Gastrocnemius medialis (tissue), 4 donors: ENCODE measurements at regions not wholly inside any gene's neighbourhood (a gene's known extent, or its start where the extent isn't known, plus 50 kb on each side); places are given as distances from the start of the nearest gene placed in this dataset.

ENCODE experiments used
- ATAC-seq, 2 donors: fragments of 150-250 bp; one replicate each; pipeline ENCODE4 v1.9.1; 2016
- DNase-seq, 2 donors: peaks; one replicate each; pipeline ENCODE4 v3.0.0-alpha.2; 2019
- H3K27ac ChIP-seq, 4 donors: fragments of 200-600 bp; sonication (generic); 1 replicate in 1 of 4; 2 replicates in 3 of 4; pipeline ENCODE4 v1.5.1; 2016 to 2018; ENCODE audit warnings: mild to moderate bottlenecking in 2 of 4, moderate library complexity in 1 of 4
- H3K27me3 ChIP-seq, 3 donors: fragments of 200-600 bp; sonication (generic) in 2 of 3; 1 replicate in 1 of 3; 2 replicates in 2 of 3; pipeline versions ENCODE4 v1.5.1 to v1.6.0; 2016 to 2019; ENCODE audit warnings: mild to moderate bottlenecking in 1 of 3, moderate library complexity in 1 of 3
- H3K36me3 ChIP-seq, 2 donors: fragments of 200-600 bp; sonication (generic) in 1 of 2; one replicate each; pipeline ENCODE4 v1.5.1; 2017 to 2018
- H3K4me1 ChIP-seq, 2 donors: fragments of 200-600 bp; sonication (generic) in 1 of 2; one replicate each; pipeline ENCODE4 v1.5.1; 2016 to 2017; ENCODE audit warnings: mild to moderate bottlenecking in 2 of 2
- H3K4me3 ChIP-seq, 4 donors: fragments of 200-600 bp; sonication (generic) in 3 of 4; 1 replicate in 1 of 4; 2 replicates in 3 of 4; pipeline ENCODE4 v1.5.1; 2016 to 2019; ENCODE audit warnings: mild to moderate bottlenecking in 2 of 4
- H3K9me3 ChIP-seq, 3 donors: fragments of 200-600 bp; sonication (generic) in 2 of 3; 1 replicate in 1 of 3; 2 replicates in 2 of 3; pipeline ENCODE4 v1.5.1; 2016 to 2019
- POLR2A ChIP-seq, 2 donors: fragments of 450-650 bp; IDR thresholded peaks; one replicate each; pipeline ENCODE4 v1.6.1; 2017; ENCODE audit warnings: antibody characterized with exemption in 2 of 2, mild to moderate bottlenecking in 2 of 2, moderate library complexity in 2 of 2
- in situ Hi-C, 4 donors: fragments of 200-750 bp; cut with MboI; loops; one replicate each; pipeline versions ENCODE4 v1.15.0 to v1.8.0; 2017; ENCODE audit warnings: low sequenced_read_pairs in 4 of 4
- intact Hi-C: fragments of 100-400 bp; cut with DNase I; formaldehyde crosslinking; loops from one replicate; pipeline ENCODE4 v1.15.1; 2023; ENCODE audit warnings: low total_unique reads
- TF ChIP-seq, protein P1 (sequence below), 5 experiments: fragments of 450-650 bp in 3 of 5; fragments of 200-600 bp in 2 of 5; sonication (generic) in 2 of 5; IDR thresholded peaks in 4 of 5; conservative IDR thresholded peaks in 1 of 5; 1 replicate in 4 of 5; 2 replicates in 1 of 5; pipeline ENCODE4 v1.5.1; 2016 to 2019; ENCODE audit warnings: antibody characterized with exemption in 5 of 5, mild to moderate bottlenecking in 3 of 5, moderate library complexity in 3 of 5

DNA sequence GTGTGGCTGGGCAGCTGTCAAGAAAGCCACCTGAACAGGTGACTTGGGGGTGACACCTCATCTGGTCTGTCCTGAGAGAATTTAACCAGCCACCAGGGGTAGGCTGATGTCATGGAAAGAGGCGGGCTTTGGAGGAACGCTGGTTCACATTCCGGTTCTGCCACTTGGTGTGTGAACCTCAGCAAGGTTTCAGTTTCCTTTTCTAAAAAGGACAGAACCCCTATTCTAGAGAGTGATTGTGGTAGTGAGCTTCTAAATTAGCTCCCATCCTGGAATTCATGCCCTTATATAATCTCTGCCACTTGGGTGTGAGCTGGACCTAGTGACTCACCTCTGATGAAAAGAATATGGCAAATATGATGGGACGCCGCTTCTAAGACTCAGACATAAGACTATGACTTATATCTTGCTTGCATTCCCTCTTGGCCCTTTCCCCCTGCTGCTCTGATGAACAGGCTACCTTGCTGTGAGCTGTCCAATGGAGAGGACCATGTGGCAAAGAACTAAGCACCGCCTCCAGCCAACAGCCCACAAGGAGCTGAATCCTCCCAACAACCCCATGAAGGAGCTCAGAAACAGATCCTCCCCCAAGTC lies 332.1 kb downstream of the RRAGC start:
- no peak overlapping the region for H3K27ac ChIP-seq
- no peaks in the 10 kb centered on the region for H3K4me1 ChIP-seq
- TF ChIP-seq, protein P1, sequence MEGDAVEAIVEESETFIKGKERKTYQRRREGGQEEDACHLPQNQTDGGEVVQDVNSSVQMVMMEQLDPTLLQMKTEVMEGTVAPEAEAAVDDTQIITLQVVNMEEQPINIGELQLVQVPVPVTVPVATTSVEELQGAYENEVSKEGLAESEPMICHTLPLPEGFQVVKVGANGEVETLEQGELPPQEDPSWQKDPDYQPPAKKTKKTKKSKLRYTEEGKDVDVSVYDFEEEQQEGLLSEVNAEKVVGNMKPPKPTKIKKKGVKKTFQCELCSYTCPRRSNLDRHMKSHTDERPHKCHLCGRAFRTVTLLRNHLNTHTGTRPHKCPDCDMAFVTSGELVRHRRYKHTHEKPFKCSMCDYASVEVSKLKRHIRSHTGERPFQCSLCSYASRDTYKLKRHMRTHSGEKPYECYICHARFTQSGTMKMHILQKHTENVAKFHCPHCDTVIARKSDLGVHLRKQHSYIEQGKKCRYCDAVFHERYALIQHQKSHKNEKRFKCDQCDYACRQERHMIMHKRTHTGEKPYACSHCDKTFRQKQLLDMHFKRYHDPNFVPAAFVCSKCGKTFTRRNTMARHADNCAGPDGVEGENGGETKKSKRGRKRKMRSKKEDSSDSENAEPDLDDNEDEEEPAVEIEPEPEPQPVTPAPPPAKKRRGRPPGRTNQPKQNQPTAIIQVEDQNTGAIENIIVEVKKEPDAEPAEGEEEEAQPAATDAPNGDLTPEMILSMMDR (IDR thresholded peaks at IDR 0.05 in 4 of 5, conservative IDR thresholded peaks at IDR 0.05 in 1 of 5), result no peak
- TF ChIP-seq POLR2A (IDR thresholded peaks at IDR 0.05), result no peak
- H3K27me3 ChIP-seq, result peaks cover 4 to 29% (median 11%) of the 10 kb centered on the region in 3 donors
- no peak for DNase-seq
- no peaks in the 10 kb centered on the region for H3K9me3 ChIP-seq
- intact Hi-C loops, result no loop called here
- no peaks in the 10 kb centered on the region for H3K36me3 ChIP-seq
- in situ Hi-C loops, result no loop called here
- no peak overlapping the region for H3K4me3 ChIP-seq
- no peak for ATAC-seq

GRCh38 chr1:38526046-38526445 lies 333.5 kb downstream of the RRAGC start:
- Histone ChIP-seq H3K27ac (no peak overlapping the region), H3K27me3 (peaks cover 4 to 29% (median 11%) of the 10 kb centered on the region in 3 donors), H3K9me3 (no peaks in the 10 kb centered on the region), H3K4me3 (no peak overlapping the region), H3K36me3 (no peaks in the 10 kb centered on the region), H3K4me1 (no peaks in the 10 kb centered on the region)
- in situ Hi-C loops (no loop called here), intact Hi-C loops (no loop called here)
- no peak for DNase-seq
- no peak for TF ChIP-seq POLR2A (IDR thresholded peaks at IDR 0.05)
- TF ChIP-seq, protein P1 (IDR thresholded peaks at IDR 0.05 in 4 of 5, conservative IDR thresholded peaks at IDR 0.05 in 1 of 5), result no peak
- ATAC-seq, result no peak

GRCh38 chr1:38525343-38526043 lies 334.1 kb downstream of the RRAGC start:
- Histone ChIP-seq H3K36me3 (no peaks in the 10 kb centered on the region), H3K4me1 (no peaks in the 10 kb centered on the region), H3K27ac (no peak overlapping the region), H3K4me3 (no peak overlapping the region), H3K27me3 (peaks cover 4 to 29% (median 11%) of the 10 kb centered on the region in 3 donors), H3K9me3 (no peaks in the 10 kb centered on the region)
- no peak for DNase-seq
- in situ Hi-C loops (no loop called here), intact Hi-C loops (no loop called here)
- no peak for TF ChIP-seq POLR2A (IDR thresholded peaks at IDR 0.05)
- TF ChIP-seq, protein P1 (IDR thresholded peaks at IDR 0.05 in 4 of 5, conservative IDR thresholded peaks at IDR 0.05 in 1 of 5), result no peak
- ATAC-seq, result no peak

GRCh38 chr1:38524025-38524641 lies 335.4 kb downstream of the RRAGC start:
- DNase-seq (no peak), ATAC-seq (no peak)
- in situ Hi-C loops (no loop called here), intact Hi-C loops (no loop called here)
- Histone ChIP-seq H3K27me3 (peaks cover 4 to 29% (median 11%) of the 10 kb centered on the region in 3 donors), H3K4me3 (no peak overlapping the region), H3K4me1 (no peaks in the 10 kb centered on the region), H3K9me3 (no peaks in the 10 kb centered on the region), H3K27ac (no peak overlapping the region), H3K36me3 (no peaks in the 10 kb centered on the region)
- no peak for TF ChIP-seq POLR2A (IDR thresholded peaks at IDR 0.05)
- TF ChIP-seq, protein P1 (IDR thresholded peaks at IDR 0.05 in 4 of 5, conservative IDR thresholded peaks at IDR 0.05 in 1 of 5), result no peak
